C4-2B (cell line): ENCODE measurements at regions not wholly inside any gene's neighbourhood (a gene's known extent, or its start where the extent isn't known, plus 50 kb on each side); places are given as distances from the start of the nearest gene placed in this dataset.
"Not testable (repeated sequence)": the region's sequence is repeated elsewhere in the genome, so short reads cannot be mapped to it uniquely, and the experiment has no call there.

ENCODE experiments used
- H3K27ac ChIP-seq: fragments of 450-650 bp; 2 replicates; pipeline ENCODE4 v1.5.1; 2017
- CTCF ChIP-seq: fragments of 450-650 bp; conservative IDR thresholded peaks from 2 replicates; pipeline ENCODE4 v1.5.1; 2017; ENCODE audit warnings: mild to moderate bottlenecking
- ZFX ChIP-seq: fragments of 450-650 bp; IDR thresholded peaks from 2 replicates; pipeline ENCODE4 v1.6.1; 2017

DNA sequence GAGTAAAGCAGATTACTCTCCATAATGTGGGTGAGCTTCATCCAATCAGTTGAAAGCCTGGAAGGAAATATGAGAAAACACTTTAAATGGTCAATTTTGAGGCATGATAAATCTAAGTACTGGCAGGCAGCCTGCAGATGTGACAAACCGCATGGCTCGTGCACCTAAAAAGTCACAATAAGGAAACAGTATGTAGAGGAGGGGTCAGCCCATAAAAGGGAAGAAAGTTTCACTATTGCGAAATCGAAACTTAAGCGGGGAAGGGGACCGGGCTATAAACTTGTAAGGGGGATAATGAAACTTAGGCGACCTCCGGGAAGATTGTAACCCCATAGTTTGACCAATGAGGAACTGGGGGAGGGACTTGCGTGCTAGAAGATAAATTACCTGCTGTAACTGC, 109.8 kb downstream of the PLPPR4 start:
- TF ChIP-seq CTCF: no peak
- TF ChIP-seq ZFX: no peak
- H3K27ac ChIP-seq: no peak overlapping the region

GRCh38 chr1:99374693-99375092, 110.4 kb downstream of the PLPPR4 start:
- not testable (repeated sequence) for H3K27ac ChIP-seq

DNA sequence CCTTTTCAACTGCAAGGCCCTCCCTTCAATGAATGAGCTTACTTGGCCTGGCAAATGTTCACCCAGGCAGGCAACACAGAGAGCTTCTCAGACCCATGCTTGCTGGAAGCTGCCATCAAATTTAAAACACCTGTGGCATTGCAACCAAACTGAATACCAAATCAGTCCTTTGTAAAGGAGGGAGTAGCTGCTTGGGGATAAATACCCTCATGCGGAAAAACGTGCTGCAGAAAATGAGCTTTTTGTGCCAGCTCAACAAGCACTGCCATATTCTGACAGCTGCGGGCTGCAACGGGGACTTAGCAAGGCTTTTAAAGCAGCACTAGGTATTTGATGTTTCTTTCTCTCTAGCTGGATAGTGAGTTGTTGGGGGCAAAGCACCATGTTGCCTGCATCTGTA, 119.7 kb downstream of the PLPPR4 start:
- no peak overlapping the region for H3K27ac ChIP-seq
- TF ChIP-seq CTCF (no peak), ZFX (no peak)

DNA sequence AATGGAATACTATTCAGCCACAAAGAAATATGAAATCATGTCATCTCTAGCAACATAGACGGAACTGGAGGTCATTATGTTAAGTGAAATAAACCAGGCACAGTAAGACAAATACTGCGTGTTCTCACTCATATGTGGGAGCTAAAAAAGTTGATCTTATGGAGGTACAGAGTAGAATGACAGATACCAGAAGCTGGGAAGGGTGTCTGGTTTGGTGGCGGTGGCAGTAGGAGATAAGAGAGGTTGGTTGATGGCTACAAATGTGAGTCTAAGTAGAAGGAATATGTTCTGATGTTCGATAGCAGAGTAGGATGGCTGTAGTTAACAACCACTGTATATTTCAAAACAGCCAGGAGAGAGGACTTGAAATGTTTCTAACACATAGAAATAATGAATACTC, 121.6 kb downstream of the PLPPR4 start:
- H3K27ac ChIP-seq: no peak overlapping the region
- no peak for TF ChIP-seq ZFX
- no peak for TF ChIP-seq CTCF

DNA sequence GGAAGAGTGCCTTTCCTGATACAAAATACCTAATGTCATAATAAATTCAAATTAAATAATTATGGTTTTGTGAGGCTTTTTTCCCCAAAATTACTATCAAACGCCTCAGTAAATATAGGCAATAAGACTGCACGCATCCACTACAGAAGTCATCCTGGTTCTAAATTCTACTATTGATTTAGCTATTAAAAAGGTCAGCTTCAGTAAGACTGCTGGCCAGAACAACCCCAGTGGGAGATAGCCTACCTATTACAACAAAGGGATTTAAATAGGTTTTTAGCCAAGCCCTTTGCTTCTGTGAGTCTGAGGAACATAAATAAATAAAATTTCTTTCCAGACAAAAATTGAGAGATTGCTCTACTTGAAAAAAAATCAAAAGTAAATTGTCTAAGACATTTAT, 132.1 kb downstream of the PLPPR4 start:
- TF ChIP-seq CTCF (no peak), ZFX (no peak)
- no peak overlapping the region for H3K27ac ChIP-seq

DNA sequence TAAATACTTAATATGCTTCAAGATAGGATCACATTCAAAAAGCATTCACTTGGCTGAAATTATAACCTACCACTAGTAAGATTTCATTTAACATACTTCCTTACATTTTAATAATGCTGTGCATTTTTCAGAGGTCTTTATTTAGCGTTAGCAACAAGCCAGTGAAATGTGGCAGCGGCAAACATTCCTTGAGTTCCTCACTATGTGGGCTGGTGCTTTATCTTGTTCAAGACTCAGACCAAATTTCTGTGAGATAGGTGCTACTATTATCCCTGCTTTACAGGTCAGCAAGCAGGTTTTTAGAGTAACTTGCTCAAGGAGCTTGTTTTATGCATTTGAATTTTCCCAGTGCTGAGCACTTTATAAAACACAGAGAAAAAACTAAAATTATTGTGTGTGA, 132.7 kb downstream of the PLPPR4 start:
- TF ChIP-seq ZFX (no peak), CTCF (no peak)
- H3K27ac ChIP-seq: no peak overlapping the region

DNA sequence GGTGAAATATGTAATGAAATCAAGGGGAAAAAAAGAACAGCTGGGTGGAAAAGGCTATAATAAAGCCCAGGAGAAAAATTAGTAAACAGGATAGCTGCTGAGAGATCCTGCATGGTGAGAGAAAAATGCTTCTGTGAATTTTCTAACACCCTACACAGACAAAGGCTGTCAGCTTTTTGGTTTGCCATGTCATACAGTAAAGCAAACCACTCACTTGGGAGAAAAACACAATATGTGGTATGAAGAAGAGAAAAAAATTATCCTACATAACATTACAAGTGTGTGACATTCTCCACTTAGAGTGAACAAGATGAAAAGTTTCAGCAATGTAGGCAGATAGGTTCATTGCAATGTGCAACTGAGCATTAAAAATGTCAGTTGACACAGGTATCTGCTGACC, 133.6 kb downstream of the PLPPR4 start:
- no peak overlapping the region for H3K27ac ChIP-seq
- TF ChIP-seq ZFX (no peak), CTCF (no peak)

DNA sequence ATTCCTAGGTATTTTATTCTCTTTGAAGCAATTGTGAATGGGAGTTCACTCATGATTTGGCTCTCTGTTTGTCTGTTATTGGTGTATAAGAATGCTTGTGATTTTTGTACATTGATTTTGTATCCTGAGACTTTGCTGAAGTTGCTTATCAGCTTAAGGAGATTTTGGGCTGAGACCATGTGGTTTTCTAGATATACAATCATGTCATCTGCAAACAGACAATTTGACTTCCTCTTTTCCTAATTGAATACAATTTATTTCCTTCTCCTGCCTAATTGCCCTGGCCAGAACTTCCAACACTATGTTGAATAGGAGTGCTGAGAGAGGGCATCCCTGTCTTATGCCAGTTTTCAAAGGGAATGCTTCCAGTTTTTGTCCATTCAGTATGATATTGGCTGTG, 137.3 kb downstream of the PLPPR4 start:
- H3K27ac ChIP-seq: not testable (repeated sequence)

GRCh38 chr1:99404399-99404798, 140.1 kb downstream of the PLPPR4 start:
- H3K27ac ChIP-seq: not testable (repeated sequence)

DNA sequence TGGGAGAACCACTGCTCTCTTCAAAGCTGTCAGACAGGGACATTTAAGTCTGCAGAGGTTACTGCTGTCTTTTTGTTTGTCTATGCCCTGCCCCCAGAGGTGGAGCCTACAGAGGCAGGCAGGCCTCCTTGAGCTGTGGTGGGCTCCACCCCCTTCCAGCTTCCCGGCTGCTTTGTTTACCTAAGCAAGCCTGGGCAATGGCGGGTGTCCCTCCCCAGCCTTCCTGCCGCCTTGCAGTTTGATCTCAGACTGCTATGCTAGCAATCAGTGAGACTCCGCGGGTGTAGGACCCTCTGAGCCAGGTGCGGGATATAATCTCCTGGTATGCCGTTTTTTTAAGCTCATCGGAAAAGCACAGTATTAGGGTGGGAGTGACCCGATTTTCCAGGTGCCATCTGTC, 141.0 kb downstream of the PLPPR4 start:
- not testable (repeated sequence) for H3K27ac ChIP-seq
